ENCODE measurements at regions not wholly inside any gene's neighbourhood (a gene's known extent, or its start where the extent isn't known, plus 50 kb on each side); places are given as distances from the start of the nearest gene placed in this dataset.
"Not testable (repeated sequence)": the region's sequence is repeated elsewhere in the genome, so short reads cannot be mapped to it uniquely, and the experiment has no call there.

DNA sequence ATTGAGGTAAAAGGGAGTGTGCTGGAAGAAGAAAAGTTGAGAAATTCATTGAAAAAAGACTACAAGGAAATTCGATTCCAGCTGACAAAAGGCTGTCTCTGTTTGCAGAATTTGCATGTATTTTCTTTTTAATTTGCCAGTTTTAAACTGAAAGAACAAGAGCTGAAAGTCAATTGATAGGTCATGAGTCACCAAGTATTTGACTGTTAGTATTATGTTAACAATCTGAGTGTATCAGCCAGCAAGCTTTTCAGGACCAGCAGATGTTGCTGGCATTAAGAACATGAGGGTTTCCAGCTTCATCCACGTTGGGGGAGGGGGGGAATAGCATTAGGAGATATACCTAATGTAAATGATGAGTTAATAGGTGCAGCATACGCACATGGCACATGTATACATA is 726.7 kb downstream of the METTL15 start:
- H3K4me3 Mint-ChIP-seq = no peak overlapping the region
- H3K36me3 Mint-ChIP-seq = no peaks in the 10 kb centered on the region
- no peak overlapping the region for H3K27ac Mint-ChIP-seq
- no peaks in the 10 kb centered on the region for H3K27me3 Mint-ChIP-seq
- H3K9me3 Mint-ChIP-seq = no peaks in the 10 kb centered on the region
- H3K4me1 Mint-ChIP-seq = no peaks in the 10 kb centered on the region

DNA sequence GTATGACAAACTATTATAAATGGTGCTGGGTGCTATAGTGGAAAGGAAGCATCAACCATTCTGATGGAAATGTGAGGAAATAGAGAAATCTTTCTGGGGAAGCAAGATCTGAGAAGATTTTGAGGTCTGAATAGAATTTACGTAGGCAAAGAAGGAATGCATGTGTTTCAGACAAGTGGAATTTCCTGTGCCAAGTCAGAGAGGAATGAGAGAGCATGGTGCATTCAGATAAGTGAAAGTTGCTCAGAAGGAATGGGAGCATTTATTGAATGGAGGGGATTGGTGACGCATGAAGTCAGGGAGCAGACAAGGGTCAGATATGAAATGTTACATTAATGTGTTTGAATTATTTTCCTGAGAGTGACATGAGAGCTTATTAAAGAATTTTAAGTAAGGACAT is 725.5 kb downstream of the METTL15 start:
- H3K4me1 Mint-ChIP-seq = no peaks in the 10 kb centered on the region
- no peaks in the 10 kb centered on the region for H3K27me3 Mint-ChIP-seq
- H3K27ac Mint-ChIP-seq = no peak overlapping the region
- no peak overlapping the region for H3K4me3 Mint-ChIP-seq
- H3K9me3 Mint-ChIP-seq = no peaks in the 10 kb centered on the region
- H3K36me3 Mint-ChIP-seq = no peaks in the 10 kb centered on the region

DNA sequence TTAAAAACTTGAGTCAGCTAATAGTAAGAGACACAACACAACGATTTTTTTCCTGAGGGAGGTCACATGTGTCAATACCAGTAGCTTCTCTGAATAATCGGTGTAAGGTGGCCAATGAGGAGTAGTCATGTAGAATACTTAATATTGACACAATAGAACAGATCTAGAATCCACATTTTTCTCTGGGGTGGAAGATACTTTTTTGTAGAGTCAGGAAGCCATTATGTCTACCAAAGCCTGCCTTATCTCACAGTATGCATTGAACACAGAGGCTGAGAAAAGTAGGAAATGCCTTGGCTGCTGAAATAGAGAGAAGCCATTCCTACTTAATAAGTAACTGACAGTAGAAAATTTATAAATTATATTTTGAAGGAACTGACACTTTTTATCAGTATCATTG is 725.0 kb downstream of the METTL15 start:
- no peaks in the 10 kb centered on the region for H3K9me3 Mint-ChIP-seq
- no peak overlapping the region for H3K27ac Mint-ChIP-seq
- H3K4me1 Mint-ChIP-seq = no peaks in the 10 kb centered on the region
- H3K4me3 Mint-ChIP-seq = no peak overlapping the region
- no peaks in the 10 kb centered on the region for H3K27me3 Mint-ChIP-seq
- H3K36me3 Mint-ChIP-seq = no peaks in the 10 kb centered on the region

DNA sequence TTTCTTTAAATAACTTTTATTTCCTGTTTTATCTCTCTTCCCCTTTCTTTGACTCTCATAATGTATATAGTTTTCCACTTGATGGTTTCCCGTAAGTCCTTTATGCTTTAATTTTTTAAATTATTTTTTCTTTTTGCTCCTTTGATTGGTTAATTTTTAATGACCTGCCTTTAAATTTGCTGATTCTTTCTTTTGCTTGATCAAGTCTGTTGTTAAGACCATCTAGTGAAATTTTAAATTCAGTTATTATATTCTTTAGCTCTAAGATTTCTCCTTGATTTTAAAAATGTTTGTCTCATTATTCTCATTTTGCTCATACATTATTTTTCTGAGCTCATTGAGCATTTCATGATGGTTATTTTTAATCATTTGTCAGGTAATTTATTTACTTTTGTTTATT is 718.6 kb downstream of the METTL15 start:
- Mint-ChIP-seq H3K4me3 (no peak overlapping the region), H3K27ac (no peak overlapping the region), H3K36me3 (no peaks in the 10 kb centered on the region), H3K4me1 (no peaks in the 10 kb centered on the region), H3K9me3 (peaks cover 11% of the 10 kb centered on the region), H3K27me3 (no peaks in the 10 kb centered on the region)

DNA sequence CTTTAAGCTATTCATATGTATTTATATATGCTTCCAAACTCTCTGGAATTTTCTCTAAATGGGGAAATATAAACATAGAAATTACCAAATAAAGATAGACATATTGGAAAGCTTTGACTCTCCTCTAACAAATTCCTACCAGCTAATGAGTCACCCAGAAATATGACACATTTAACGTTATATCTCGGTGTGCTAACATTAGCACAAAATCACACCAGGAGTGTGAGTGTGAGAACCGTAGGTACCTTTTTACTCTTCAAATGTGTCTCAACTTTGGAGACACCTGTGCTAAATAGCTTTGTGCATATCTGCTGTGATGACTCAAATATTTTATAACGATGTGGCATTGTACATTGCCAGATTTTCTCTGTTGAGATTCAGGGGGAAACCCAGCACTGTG is 714.4 kb downstream of the METTL15 start:
- Mint-ChIP-seq H3K9me3 (peaks cover 11% of the 10 kb centered on the region), H3K27me3 (no peaks in the 10 kb centered on the region), H3K27ac (no peak overlapping the region), H3K4me1 (no peaks in the 10 kb centered on the region), H3K4me3 (no peak overlapping the region), H3K36me3 (no peaks in the 10 kb centered on the region)

DNA sequence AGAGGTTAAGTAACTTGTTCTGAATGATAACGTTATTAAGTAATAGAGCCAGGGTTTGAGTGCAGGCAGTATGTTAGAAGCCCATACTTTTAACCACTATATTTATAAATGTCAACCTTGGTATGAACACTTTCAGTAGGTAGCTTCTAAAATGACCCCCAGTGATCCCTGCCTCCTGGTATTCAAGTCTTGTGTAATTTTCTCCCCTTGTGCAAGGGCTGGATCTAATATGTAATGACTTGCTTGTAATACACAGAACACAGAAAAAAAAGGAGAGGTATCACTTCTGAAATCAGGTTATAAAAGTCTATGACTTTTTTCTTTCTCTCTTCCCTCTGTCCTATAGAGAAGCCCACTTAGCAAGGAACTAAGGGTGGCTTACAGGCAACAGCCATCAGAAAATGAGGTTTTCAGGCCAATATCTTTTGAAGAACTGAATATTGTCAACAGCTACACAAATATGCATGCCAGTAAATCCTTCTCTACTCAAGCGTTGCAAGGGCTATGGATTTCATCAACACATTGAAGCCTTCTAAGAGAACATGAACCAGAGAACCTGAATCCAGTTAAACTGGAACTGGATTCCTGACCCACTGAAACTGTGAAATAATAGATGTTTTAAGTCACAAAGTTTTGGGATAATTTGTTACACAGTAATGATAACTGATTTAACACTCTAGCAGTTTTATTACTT is 712.3 kb downstream of the METTL15 start:
- Mint-ChIP-seq H3K9me3 (no peaks in the 10 kb centered on the region), H3K27me3 (no peaks in the 10 kb centered on the region), H3K27ac (no peak overlapping the region), H3K4me1 (no peaks in the 10 kb centered on the region), H3K4me3 (no peak overlapping the region), H3K36me3 (no peaks in the 10 kb centered on the region)

DNA sequence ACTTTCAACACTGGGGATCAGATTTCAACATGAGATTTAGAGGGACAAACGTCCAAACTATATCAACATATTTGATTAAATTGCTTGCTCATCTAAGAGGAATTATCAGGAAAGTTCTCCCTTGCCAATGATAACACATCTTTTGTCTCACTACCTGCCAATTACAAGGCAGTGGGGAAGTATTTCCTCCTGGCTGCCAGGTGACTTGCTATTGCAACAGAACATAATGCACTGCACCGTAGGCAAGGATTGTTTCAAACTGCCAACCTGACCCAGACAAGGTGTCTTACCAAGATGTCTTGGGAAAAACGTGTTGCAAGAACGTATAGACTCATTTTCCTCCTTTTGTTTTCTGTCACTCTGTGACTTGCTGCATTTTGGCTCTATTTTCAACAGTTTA is 711.6 kb downstream of the METTL15 start:
- Mint-ChIP-seq H3K36me3 (no peaks in the 10 kb centered on the region), H3K9me3 (no peaks in the 10 kb centered on the region), H3K4me3 (no peak overlapping the region), H3K27me3 (no peaks in the 10 kb centered on the region), H3K27ac (no peak overlapping the region), H3K4me1 (no peaks in the 10 kb centered on the region)

DNA sequence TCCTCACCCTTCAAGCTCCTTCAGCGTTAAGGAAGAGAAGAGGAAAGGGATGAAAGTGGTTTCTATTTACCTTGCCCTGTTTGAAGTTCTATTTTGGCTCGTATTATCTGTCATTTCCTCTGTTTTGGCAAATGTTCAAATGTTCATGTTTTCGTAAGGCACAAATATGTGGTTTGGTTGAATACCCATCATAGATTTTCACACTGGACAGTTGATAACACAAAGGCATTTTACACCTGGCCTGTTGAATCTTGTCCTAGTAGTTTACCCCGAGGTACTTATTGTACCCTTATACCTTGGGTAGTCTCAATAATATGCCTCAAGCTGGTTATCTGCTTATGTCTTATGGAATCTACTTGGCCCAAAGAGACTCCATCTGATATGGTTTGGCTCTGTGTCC is 706.9 kb downstream of the METTL15 start:
- Mint-ChIP-seq H3K27me3 (no peaks in the 10 kb centered on the region), H3K4me1 (no peaks in the 10 kb centered on the region), H3K36me3 (no peaks in the 10 kb centered on the region), H3K27ac (no peak overlapping the region), H3K4me3 (no peak overlapping the region), H3K9me3 (peaks cover 6% of the 10 kb centered on the region)

DNA sequence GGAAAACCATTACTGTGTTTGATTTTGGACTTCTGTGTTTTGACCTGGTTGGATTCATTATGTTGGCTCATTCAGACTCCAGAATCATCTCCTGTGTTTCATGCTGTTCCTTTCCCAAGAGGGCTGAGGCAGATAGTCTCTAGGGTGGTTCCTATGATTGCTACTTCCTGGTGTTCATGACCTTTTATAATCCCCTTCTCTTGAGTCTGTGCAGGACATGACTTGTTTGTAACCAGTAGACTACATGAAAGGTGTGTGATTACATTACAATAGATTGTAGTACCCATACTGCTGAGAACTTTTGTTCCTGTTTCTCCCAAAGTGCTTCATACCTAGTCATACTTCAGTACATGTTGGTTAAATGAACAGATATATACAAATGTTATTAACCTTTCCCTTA is 700.6 kb downstream of the METTL15 start:
- H3K36me3 Mint-ChIP-seq = no peaks in the 10 kb centered on the region

DNA sequence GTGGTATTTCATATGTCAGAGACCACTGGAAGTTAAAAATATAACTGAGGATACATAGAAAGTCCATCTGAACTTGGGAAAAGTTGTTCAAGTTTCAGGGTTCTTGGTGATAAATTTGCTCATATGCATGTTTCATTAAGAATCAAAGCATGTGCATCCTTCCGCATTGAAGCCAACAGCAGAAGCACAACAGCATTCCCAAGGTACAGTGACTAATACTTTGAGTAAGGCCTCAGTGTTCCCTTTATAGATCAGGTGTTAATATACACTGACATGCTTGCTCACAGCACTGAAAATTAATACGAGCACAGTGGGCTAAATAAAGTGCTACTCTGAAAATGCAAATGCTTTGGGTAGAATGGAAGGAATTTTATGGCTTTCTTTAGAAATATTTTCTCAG is 691.1 kb downstream of the METTL15 start:
- H3K27ac Mint-ChIP-seq = no peak overlapping the region
- no peaks in the 10 kb centered on the region for H3K36me3 Mint-ChIP-seq
- no peaks in the 10 kb centered on the region for H3K27me3 Mint-ChIP-seq

More for the DNA sequence above, 700.6 kb downstream of the METTL15 start:
- Mint-ChIP-seq H3K27me3 (no peaks in the 10 kb centered on the region), H3K4me1 (no peaks in the 10 kb centered on the region), H3K27ac (no peak overlapping the region), H3K4me3 (no peak overlapping the region), H3K9me3 (peaks cover 14% of the 10 kb centered on the region)

DNA sequence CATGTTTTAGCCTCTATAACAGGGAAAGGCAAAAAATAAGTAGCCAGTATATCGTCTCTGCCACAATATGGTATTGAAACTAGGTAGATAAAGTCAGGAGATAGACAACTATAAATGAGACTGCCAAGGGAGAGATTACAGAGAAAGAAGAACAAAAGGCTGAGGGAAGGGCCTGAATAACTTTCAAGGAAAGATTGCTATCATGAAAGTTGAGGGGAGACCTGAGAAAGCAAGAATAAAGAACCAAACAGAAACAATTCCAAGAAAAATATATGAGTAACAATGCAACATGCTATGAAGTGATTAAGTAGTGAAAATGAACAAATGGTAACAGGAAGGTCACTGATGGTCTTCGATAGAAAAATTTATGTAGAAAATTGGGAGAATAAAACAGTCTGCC is 690.1 kb downstream of the METTL15 start:
- Mint-ChIP-seq H3K9me3 (peaks cover 8% of the 10 kb centered on the region), H3K4me3 (no peak overlapping the region), H3K27me3 (no peaks in the 10 kb centered on the region), H3K36me3 (no peaks in the 10 kb centered on the region), H3K4me1 (no peaks in the 10 kb centered on the region), H3K27ac (no peak overlapping the region)

More for the DNA sequence above, 691.1 kb downstream of the METTL15 start:
- Mint-ChIP-seq H3K4me1 (no peaks in the 10 kb centered on the region), H3K4me3 (no peak overlapping the region), H3K9me3 (peaks cover 11% of the 10 kb centered on the region)

DNA sequence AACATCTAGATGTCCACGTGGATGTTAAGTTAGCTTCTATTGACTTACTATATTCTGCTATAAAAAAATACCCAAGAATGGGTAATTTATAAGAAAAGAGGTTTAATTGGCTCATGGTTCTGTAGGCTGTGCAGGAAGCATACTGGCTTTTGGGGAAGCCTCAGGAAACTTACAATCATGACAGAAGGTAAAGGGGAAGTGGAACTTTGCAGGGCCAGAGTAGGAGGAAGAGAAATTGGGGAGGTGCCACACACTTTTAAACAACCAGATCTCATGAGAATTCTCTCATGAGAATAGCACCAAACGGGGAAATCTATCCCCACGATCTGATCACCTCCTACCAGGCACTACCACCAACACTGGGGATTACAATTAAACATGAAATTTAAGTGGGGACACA is 689.3 kb downstream of the METTL15 start:
- Mint-ChIP-seq H3K27me3 (no peaks in the 10 kb centered on the region), H3K4me3 (no peak overlapping the region), H3K36me3 (no peaks in the 10 kb centered on the region), H3K27ac (no peak overlapping the region), H3K4me1 (no peaks in the 10 kb centered on the region), H3K9me3 (peaks cover under 1% of the 10 kb centered on the region)

DNA sequence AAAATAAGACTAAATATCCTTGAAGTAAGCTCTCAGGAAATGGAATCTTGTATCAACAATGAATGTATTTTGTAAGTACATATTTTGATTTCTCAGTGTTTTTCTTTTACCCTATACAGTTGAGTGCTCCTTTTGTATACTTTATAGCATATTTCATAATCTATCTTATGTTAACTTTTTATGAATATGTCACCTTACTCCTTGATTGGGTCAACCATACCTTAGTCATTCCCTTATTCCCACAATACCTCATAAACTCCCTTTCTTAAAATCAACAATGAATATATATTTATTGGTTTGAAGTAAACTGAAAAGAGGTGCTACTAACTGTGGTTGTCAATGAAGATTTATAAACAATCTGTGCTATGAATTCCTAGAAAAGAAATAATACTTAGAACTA is 686.2 kb downstream of the METTL15 start:
- no peaks in the 10 kb centered on the region for H3K27me3 Mint-ChIP-seq
- H3K4me3 Mint-ChIP-seq = no peak overlapping the region
- no peaks in the 10 kb centered on the region for H3K36me3 Mint-ChIP-seq
- no peaks in the 10 kb centered on the region for H3K4me1 Mint-ChIP-seq
- peaks cover 15% of the 10 kb centered on the region for H3K9me3 Mint-ChIP-seq
- H3K27ac Mint-ChIP-seq = no peak overlapping the region

DNA sequence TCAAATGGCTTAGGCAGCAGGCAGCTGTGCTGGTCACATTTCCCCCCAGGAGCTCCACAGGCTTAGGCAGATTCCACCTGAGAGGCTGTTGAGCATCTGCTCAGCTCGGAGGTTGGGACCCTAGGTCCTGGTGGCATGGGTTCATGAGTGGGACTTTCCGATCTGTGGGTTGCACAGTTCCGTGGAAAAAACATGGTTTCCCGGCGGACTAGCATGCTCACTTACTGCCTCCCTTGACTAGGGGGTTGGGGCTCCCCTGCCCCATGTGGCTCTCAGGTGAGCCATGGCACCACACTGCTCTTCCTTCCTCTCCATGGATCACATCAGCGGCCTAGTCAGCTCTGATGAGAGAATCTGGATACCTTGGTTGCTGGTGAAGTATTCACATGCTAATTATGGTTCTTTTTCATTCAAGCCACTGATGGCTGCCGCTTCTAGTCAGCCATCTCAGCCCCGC is 685.1 kb downstream of the METTL15 start:
- H3K27me3 Mint-ChIP-seq = no peaks in the 10 kb centered on the region
- no peak overlapping the region for H3K27ac Mint-ChIP-seq
- H3K9me3 Mint-ChIP-seq = peaks cover 15% of the 10 kb centered on the region

DNA sequence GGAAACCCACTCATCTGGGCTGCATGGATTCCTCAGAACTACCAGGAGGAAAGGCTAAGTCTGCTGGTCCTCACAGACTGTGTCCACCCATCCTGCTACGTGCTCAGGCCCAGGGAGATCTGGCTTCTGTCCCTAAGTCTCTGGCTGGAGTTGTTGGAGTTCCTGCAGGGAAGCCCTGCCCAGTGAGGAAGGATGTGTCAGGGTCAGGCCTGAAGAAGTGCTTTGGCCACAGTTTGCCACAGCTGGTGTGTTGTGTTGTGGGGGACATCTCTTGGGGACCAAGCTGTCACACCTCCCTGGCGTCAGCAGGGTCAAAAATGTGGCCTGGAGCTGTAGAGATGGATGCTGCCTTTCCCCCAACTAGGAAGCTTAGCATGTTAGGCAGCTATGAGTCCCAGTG is 684.7 kb downstream of the METTL15 start:
- Mint-ChIP-seq H3K27ac (no peak overlapping the region), H3K9me3 (peaks cover 15% of the 10 kb centered on the region), H3K4me1 (no peaks in the 10 kb centered on the region)

More for the DNA sequence above, 685.1 kb downstream of the METTL15 start:
- H3K4me1 Mint-ChIP-seq = no peaks in the 10 kb centered on the region
- no peak overlapping the region for H3K4me3 Mint-ChIP-seq
- no peaks in the 10 kb centered on the region for H3K36me3 Mint-ChIP-seq

DNA sequence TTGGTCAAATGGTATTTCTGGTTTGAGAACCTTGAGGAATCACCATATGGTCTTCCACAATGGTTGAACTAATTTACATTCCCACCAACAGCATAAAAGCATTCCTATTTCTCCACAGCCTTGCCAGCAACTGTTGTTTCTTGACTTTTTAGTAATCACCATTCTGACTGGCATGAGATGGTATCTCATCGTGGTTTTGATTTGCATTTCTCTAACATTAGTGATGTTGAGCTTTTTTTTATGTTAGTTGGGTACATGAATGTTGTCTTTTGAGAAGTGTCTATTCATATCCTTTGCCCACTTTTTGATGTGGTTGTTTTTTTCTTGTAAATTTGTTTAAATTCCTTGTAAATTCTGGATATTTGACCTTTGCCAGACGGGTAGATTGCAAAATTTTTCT is 679.7 kb downstream of the METTL15 start:
- peaks cover 22% of the 10 kb centered on the region for H3K9me3 Mint-ChIP-seq
- not testable (repeated sequence) for H3K27me3 Mint-ChIP-seq, H3K36me3 Mint-ChIP-seq, H3K4me3 Mint-ChIP-seq, H3K27ac Mint-ChIP-seq, H3K4me1 Mint-ChIP-seq

More for the DNA sequence above, 684.7 kb downstream of the METTL15 start:
- Mint-ChIP-seq H3K4me3 (no peak overlapping the region), H3K36me3 (no peaks in the 10 kb centered on the region), H3K27me3 (no peaks in the 10 kb centered on the region)

DNA sequence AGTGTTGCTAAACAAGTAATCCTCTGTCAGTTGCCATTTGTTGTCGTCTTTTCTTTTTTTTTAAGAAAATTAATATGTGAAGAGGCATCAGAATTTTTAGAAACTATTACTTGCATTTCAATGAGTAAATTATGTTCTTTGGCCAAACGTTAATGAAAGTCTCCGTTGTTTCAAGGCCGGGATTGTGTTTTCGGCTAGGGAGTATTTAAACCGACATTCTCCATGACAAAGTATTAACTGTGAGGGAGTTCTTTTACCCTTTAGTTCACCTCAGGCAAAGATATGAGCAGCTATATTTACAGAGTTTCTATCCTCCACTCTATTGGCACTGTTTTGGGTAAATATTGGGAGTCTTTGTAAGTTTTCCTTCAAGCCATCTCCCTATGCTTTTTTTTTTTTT is 668.9 kb downstream of the METTL15 start:
- H3K9me3 Mint-ChIP-seq = peaks cover 5% of the 10 kb centered on the region
- no peaks in the 10 kb centered on the region for H3K27me3 Mint-ChIP-seq
- no peak overlapping the region for H3K27ac Mint-ChIP-seq
- no peaks in the 10 kb centered on the region for H3K4me1 Mint-ChIP-seq
- H3K36me3 Mint-ChIP-seq = no peaks in the 10 kb centered on the region
- H3K4me3 Mint-ChIP-seq = no peak overlapping the region

Measured in activated naive CD4-positive, alpha-beta T cell treated with anti-CD3 and anti-CD28 coated beads, Interleukin-2, amount 50 U/mL, for 24 hours (primary cell).